GM21529 (cell line): ENCODE measurements at regions not wholly inside any gene's neighbourhood (a gene's known extent, or its start where the extent isn't known, plus 50 kb on each side); places are given as distances from the start of the nearest gene placed in this dataset.

ENCODE experiments used
- ATAC-seq: cut with Tn5 transposase; IDR thresholded peaks from one replicate; pipeline ENCODE4 v1.9.1; 2021; ENCODE audit not compliant: unreplicated experiment

- ATAC-seq: no peak
Measured at GRCh38 chr1:216890871-216891270, 167.6 kb upstream of the ESRRG start.

GRCh38 chr1:216888731-216889130, 165.5 kb upstream of the ESRRG start:
- ATAC-seq: no peak

- ATAC-seq: no peak
Measured at GRCh38 chr1:216887032-216887431, 163.8 kb upstream of the ESRRG start.

GRCh38 chr1:216884614-216885229, 161.5 kb upstream of the ESRRG start:
- ATAC-seq: no peak

- ATAC-seq: no peak
Measured at GRCh38 chr1:216883518-216883917, 160.3 kb upstream of the ESRRG start.

GRCh38 chr1:216881695-216882094, 158.5 kb upstream of the ESRRG start:
- no peak for ATAC-seq

GRCh38 chr1:216866714-216867113, 143.5 kb upstream of the ESRRG start:
- ATAC-seq: no peak

- ATAC-seq: no peak
Measured at GRCh38 chr1:216855810-216856209, 132.6 kb upstream of the ESRRG start.

- ATAC-seq: no peak
Measured at GRCh38 chr1:216854836-216855484, 131.7 kb upstream of the ESRRG start.

- no peak for ATAC-seq
Measured at GRCh38 chr1:216851073-216851472, 127.8 kb upstream of the ESRRG start.

GRCh38 chr1:216849146-216849545, 125.9 kb upstream of the ESRRG start:
- ATAC-seq: no peak

- no peak for ATAC-seq
Measured at GRCh38 chr1:216847397-216848036, 124.3 kb upstream of the ESRRG start.

- no peak for ATAC-seq
Measured at GRCh38 chr1:216846339-216846738, 123.1 kb upstream of the ESRRG start.

- ATAC-seq: no peak
Measured at GRCh38 chr1:216843409-216843808, 120.2 kb upstream of the ESRRG start.

GRCh38 chr1:216841165-216841564, 117.9 kb upstream of the ESRRG start:
- no peak for ATAC-seq

GRCh38 chr1:216836316-216836715, 113.1 kb upstream of the ESRRG start:
- no peak for ATAC-seq

- no peak for ATAC-seq
Measured at GRCh38 chr1:216833509-216833908, 110.3 kb upstream of the ESRRG start.

- no peak for ATAC-seq
Measured at GRCh38 chr1:216832192-216832591, 109.0 kb upstream of the ESRRG start.

GRCh38 chr1:216830424-216831210, 107.4 kb upstream of the ESRRG start:
- no peak for ATAC-seq

- no peak for ATAC-seq
Measured at GRCh38 chr1:216827251-216827650, 104.0 kb upstream of the ESRRG start.

- no peak for ATAC-seq
Measured at GRCh38 chr1:216826646-216827045, 103.4 kb upstream of the ESRRG start.

GRCh38 chr1:216826214-216826613, 103.0 kb upstream of the ESRRG start:
- no peak for ATAC-seq
